GM18505 (cell line): ENCODE measurements at regions not wholly inside any gene's neighbourhood (a gene's known extent, or its start where the extent isn't known, plus 50 kb on each side); places are given as distances from the start of the nearest gene placed in this dataset.

Source experiments
- ATAC-seq: cut with Tn5 transposase; IDR thresholded peaks from one replicate; pipeline ENCODE4 v1.9.1; 2021; ENCODE audit not compliant: unreplicated experiment
- POLR2A ChIP-seq: IDR thresholded peaks from 4 replicates; pipeline ENCODE4 v1.6.1; 2011; ENCODE audit warnings: borderline replicate concordance; ENCODE audit not compliant: insufficient read depth, insufficient read length; ENCODE audit errors: extremely low read depth

- ATAC-seq: peak; percentile 28
- TF ChIP-seq POLR2A: no peak
Measured at GRCh38 chr6:99092461-99092860, 144.7 kb upstream of the FBXL4 start.

DNA sequence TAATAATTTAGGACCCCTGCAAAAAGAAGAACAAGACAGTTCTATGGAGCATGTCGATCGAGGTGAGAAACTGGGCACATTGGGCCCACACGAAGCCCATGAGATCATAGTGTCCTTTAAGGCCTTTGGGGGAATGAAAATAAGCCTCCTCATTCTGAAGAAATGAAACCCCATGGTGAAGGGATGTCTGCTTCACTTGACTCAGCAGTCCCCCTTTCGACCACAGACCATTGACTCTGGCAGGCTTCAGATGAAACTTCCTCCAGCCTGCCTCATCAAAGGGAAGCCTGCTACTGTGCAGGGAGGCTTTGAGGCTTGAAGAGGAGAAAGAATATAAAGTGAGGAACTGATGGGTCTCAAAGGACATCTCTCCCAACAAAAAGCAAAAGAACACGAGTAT, 144.2 kb upstream of the FBXL4 start:
- ATAC-seq: peak; percentile 94
- TF ChIP-seq POLR2A: no peak

- ATAC-seq: no peak
- no peak for TF ChIP-seq POLR2A
Measured at GRCh38 chr6:99080191-99080590, 132.4 kb upstream of the FBXL4 start.

- ATAC-seq: no peak
Measured at GRCh38 chr6:99079058-99079457, 131.3 kb upstream of the FBXL4 start.

DNA sequence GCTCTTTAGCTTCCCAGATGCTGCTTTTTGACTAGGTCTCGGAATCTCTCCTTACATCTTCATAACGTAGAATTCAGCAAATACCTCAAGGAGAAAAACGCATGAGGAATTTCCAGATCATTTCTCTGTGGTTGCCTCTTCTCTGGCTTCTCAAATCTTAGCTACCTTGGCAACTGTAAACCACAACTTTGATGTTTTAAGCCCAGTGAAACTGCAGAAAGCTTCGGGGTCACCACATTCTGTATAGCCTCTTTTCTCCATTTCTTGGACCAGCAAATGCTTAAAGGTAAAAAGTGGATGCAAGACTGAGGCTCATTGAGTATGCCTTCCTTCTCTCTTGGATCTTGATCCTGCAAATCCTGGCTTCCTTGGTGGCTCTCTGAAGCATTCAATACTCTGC, 125.5 kb upstream of the FBXL4 start:
- no peak for TF ChIP-seq POLR2A
- no peak for ATAC-seq

More at GRCh38 chr6:99079058-99079457, 131.3 kb upstream of the FBXL4 start:
- no peak for TF ChIP-seq POLR2A

DNA sequence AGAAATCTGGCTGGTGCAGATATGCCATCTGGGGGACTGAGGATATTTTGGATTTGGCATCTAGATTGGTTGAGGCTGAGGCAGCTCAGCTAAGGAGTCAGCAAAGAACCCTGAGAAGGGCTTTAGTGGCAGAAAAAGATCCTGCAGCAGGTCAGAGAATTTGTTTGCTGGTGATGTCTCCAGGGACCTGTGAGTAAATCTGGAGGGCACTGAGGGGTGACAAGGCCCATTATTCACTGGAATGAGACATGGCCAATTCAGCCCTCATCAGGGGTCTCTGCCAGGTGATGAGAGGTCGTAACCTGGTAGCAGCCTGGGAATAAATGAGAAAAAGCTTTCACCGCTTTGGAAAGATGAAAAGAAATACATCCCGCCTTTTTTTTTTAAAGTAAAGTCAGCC, 118.3 kb upstream of the FBXL4 start:
- ATAC-seq: no peak
- no peak for TF ChIP-seq POLR2A

GRCh38 chr6:99064834-99065233, 117.1 kb upstream of the FBXL4 start:
- TF ChIP-seq POLR2A: no peak
- no peak for ATAC-seq

- no peak for TF ChIP-seq POLR2A
- no peak for ATAC-seq
Measured at GRCh38 chr6:99036672-99037071, 88.9 kb upstream of the FBXL4 start.

GRCh38 chr6:99032396-99032795, 84.7 kb upstream of the FBXL4 start:
- no peak for TF ChIP-seq POLR2A
- ATAC-seq: no peak

- ATAC-seq: no peak
- no peak for TF ChIP-seq POLR2A
Measured at GRCh38 chr6:99031957-99032356, 84.2 kb upstream of the FBXL4 start.

DNA sequence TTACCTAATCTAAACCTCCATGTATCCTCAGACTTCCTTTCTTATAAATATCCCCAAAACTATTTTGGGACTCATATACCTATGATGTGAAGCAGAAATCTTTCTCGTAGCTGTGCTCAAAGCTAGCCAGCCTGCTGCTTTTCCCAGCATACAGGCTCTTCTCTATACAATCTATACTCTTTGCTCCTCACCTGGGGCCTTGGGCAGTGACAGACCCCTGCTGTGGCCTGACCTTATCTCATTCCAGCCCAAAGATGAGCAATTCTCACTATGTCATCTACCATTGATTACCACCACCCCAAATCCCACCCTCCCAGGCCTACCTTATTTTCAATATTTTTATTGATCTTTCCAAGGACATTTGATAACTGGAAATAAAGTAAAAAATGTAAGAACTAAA, 83.2 kb upstream of the FBXL4 start:
- TF ChIP-seq POLR2A: no peak
- no peak for ATAC-seq

GRCh38 chr6:99026135-99026534, 78.4 kb upstream of the FBXL4 start:
- TF ChIP-seq POLR2A: no peak
- ATAC-seq: no peak

DNA sequence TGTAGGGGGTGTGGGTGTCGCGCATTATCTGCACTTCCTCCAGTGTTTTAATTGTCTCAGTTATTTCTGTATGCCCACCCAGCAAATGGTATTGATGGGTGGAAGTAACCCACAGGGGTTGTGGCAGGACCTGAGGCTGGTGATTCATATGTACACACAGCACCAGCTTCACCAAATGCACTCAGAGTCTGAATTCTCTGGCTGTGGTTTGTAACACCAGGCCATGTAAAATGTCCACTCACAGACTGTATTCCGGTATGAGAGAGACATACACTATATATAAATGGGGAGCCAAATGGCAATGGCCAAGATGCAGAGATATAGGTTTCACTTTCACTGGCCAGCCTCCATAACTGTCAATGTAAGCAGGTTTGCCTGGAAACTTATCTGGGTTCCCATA, 76.3 kb upstream of the FBXL4 start:
- no peak for ATAC-seq

GRCh38 chr6:99022039-99022609, 74.4 kb upstream of the FBXL4 start:
- no peak for TF ChIP-seq POLR2A
- ATAC-seq: no peak

More for the DNA sequence above, 76.3 kb upstream of the FBXL4 start:
- no peak for TF ChIP-seq POLR2A

DNA sequence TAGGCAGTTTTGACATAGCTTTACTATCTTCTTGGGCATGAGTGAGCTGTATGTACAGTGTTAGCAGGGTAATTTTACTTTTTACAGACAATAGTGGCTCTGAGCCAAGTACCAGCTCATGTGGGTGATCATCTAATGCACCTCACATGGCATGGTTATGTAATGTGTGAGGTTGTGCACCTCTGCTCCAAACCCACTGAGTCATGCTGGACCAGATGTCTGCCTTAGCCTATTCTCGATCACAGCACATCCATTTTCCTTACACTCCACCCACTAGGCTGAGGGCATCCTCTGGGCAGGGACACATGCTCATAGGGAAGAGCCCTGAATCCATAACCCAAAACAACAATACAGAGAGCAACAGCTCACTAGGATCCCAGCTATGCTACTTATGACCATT, 71.6 kb upstream of the FBXL4 start:
- ATAC-seq: no peak
- no peak for TF ChIP-seq POLR2A
